GM23338 (cell line): ENCODE measurements at regions not wholly inside any gene's neighbourhood (a gene's known extent, or its start where the extent isn't known, plus 50 kb on each side); places are given as distances from the start of the nearest gene placed in this dataset.

Experiments
- ATAC-seq: fragments of 200-7000 bp; cut with Tn5 transposase; 3 replicates; pipeline ENCODE4 v1.9.1; 2020
- DNase-seq: peaks from one replicate; pipeline ENCODE4 v3.0.0-alpha.2; 2015; ENCODE audit warnings: low spot score
- H2AFZ ChIP-seq: fragments of 200-600 bp; sonication (generic); 2 replicates; pipeline ENCODE4 v1.8.0; 2016; ENCODE audit warnings: antibody characterized with exemption, mild to moderate bottlenecking, moderate library complexity
- H3F3A ChIP-seq: fragments of 200-600 bp; sonication (generic); replicated peaks from 2 replicates; pipeline ENCODE4 v1.8.0; 2017; ENCODE audit warnings: antibody characterized with exemption, mixed run types, low read depth
- H3K27ac ChIP-seq: fragments of 200-600 bp; sonication (generic); 2 replicates; pipeline ENCODE4 v1.6.1; 2016; ENCODE audit warnings: low read depth
- H3K27me3 ChIP-seq: fragments of 200-600 bp; sonication (generic); 2 replicates; pipeline ENCODE4 v1.8.0; 2016; ENCODE audit warnings: mild to moderate bottlenecking, mixed run types, moderate library complexity; ENCODE audit not compliant: insufficient read depth
- H3K36me3 ChIP-seq: fragments of 200-600 bp; sonication (generic); 2 replicates; pipeline ENCODE4 v1.8.0; 2016; ENCODE audit warnings: mild to moderate bottlenecking; ENCODE audit not compliant: insufficient read depth
- H3K4me1 ChIP-seq: fragments of 200-600 bp; sonication (generic); 2 replicates; pipeline ENCODE4 v1.8.0; 2016; ENCODE audit warnings: mild to moderate bottlenecking, moderate library complexity; ENCODE audit not compliant: insufficient read depth
- H3K4me2 ChIP-seq: fragments of 200-600 bp; sonication (generic); 2 replicates; pipeline ENCODE4 v1.7.1; 2017; ENCODE audit warnings: mixed run types
- H3K4me3 ChIP-seq: fragments of 200-600 bp; sonication (generic); 2 replicates; pipeline ENCODE4 v1.6.1; 2016; ENCODE audit warnings: mixed run types
- H3K79me2 ChIP-seq: fragments of 200-600 bp; sonication (generic); replicated peaks from 2 replicates; pipeline ENCODE4 v1.8.0; 2017; ENCODE audit warnings: mild to moderate bottlenecking; ENCODE audit not compliant: insufficient read depth
- H3K9me2 ChIP-seq: fragments of 200-600 bp; sonication (generic); 2 replicates; pipeline ENCODE4 v1.8.0; 2017; ENCODE audit not compliant: insufficient read depth
- H4K20me1 ChIP-seq: fragments of 200-600 bp; sonication (generic); replicated peaks from 2 replicates; pipeline ENCODE4 v1.8.0; 2017; ENCODE audit warnings: mild to moderate bottlenecking; ENCODE audit not compliant: insufficient read depth
- H3K27ac Mint-ChIP-seq: 2 replicates; pipeline ENCODE4 v1.8.0; 2020; ENCODE audit warnings: inconsistent platforms, mild to moderate bottlenecking, moderate library complexity, mixed read lengths
- H3K27me3 Mint-ChIP-seq: 3 replicates; pipeline ENCODE4 v1.8.0; 2022; ENCODE audit warnings: low read depth, mild to moderate bottlenecking, moderate library complexity, mixed read lengths, inconsistent platforms; ENCODE audit not compliant: insufficient read depth, poor library complexity
- H3K36me3 Mint-ChIP-seq: 3 replicates; pipeline ENCODE4 v1.8.0; 2021; ENCODE audit warnings: low read depth, mild to moderate bottlenecking, inconsistent platforms, moderate library complexity, mixed read lengths
- H3K4me1 Mint-ChIP-seq: 3 replicates; pipeline ENCODE4 v1.8.0; 2020; ENCODE audit warnings: mild to moderate bottlenecking, inconsistent platforms, mixed read lengths
- H3K4me3 Mint-ChIP-seq: 3 replicates; pipeline ENCODE4 v1.8.0; 2021; ENCODE audit warnings: moderate library complexity, mild to moderate bottlenecking, inconsistent platforms, mixed read lengths
- H3K9me3 Mint-ChIP-seq: 3 replicates; pipeline ENCODE4 v1.8.0; 2020; ENCODE audit warnings: moderate library complexity, mild to moderate bottlenecking, inconsistent platforms, mixed read lengths
- CREB1 ChIP-seq: fragments of 250-450 bp; sonication (Bioruptor Pico); IDR thresholded peaks from 2 replicates; pipeline ENCODE4 v1.5.0; 2020; ENCODE audit warnings: low read depth, mild to moderate bottlenecking, moderate library complexity
- CTCF ChIP-seq, 2 experiments: fragments of 200-600 bp in 1 of 2; sonication (generic) in 1 of 2; conservative IDR thresholded peaks; 2 replicates each; pipeline versions ENCODE4 v1.5.1 to v1.6.1; 2016 to 2017; ENCODE audit warnings: antibody characterized with exemption in 2 of 2, low read depth in 2 of 2, mild to moderate bottlenecking in 2 of 2, moderate library complexity in 1 of 2
- ETS1 ChIP-seq: IDR thresholded peaks from 2 replicates; pipeline ENCODE4 v1.6.1; 2016; ENCODE audit warnings: antibody characterized with exemption
- EZH2 ChIP-seq: fragments of 200-600 bp; sonication (generic); IDR thresholded peaks from one replicate; pipeline ENCODE4 v1.8.0; 2017; ENCODE audit warnings: antibody characterized with exemption, mild to moderate bottlenecking, low read depth; ENCODE audit not compliant: unreplicated experiment
- EZH2phosphoT487 ChIP-seq: fragments of 200-600 bp; sonication (generic); IDR thresholded peaks from one replicate; pipeline ENCODE4 v1.8.1; 2018; ENCODE audit warnings: antibody characterized with exemption; ENCODE audit not compliant: unreplicated experiment
- JUNB ChIP-seq: IDR thresholded peaks from one replicate; pipeline ENCODE4 v1.6.1; 2016; ENCODE audit warnings: antibody characterized with exemption; ENCODE audit not compliant: unreplicated experiment
- NANOG ChIP-seq: IDR thresholded peaks from 2 replicates; pipeline ENCODE4 v1.6.1; 2016; ENCODE audit warnings: antibody characterized with exemption, borderline replicate concordance
- POLR2AphosphoS5 ChIP-seq: IDR thresholded peaks from 2 replicates; pipeline ENCODE4 v1.6.1; 2016; ENCODE audit warnings: antibody characterized with exemption, low read depth
- REST ChIP-seq: IDR thresholded peaks from one replicate; pipeline ENCODE4 v1.6.1; 2018; ENCODE audit warnings: antibody characterized with exemption; ENCODE audit not compliant: unreplicated experiment
- STAT1 ChIP-seq: IDR thresholded peaks from one replicate; pipeline ENCODE4 v1.6.1; 2016; ENCODE audit warnings: antibody characterized with exemption; ENCODE audit not compliant: unreplicated experiment
- ZNF114 ChIP-seq: fragments of 250-450 bp; sonication (Bioruptor Pico); IDR thresholded peaks from 2 replicates; pipeline ENCODE4 v1.5.0; 2020; ENCODE audit warnings: mild to moderate bottlenecking, moderate library complexity
- ZNF331 ChIP-seq: fragments of 250-450 bp; sonication (Bioruptor Pico); IDR thresholded peaks from 2 replicates; pipeline ENCODE4 v1.5.0; 2020; ENCODE audit warnings: low read depth, mild to moderate bottlenecking, moderate library complexity
- ZNF462 ChIP-seq: fragments of 250-450 bp; sonication (Bioruptor Pico); IDR thresholded peaks from 2 replicates; pipeline ENCODE4 v1.5.0; 2020; ENCODE audit warnings: mild to moderate bottlenecking, moderate library complexity

GRCh38 chr3:167919590-167919989, 176.1 kb downstream of the GOLIM4 start:
- H4K20me1 ChIP-seq: no peaks in the 10 kb centered on the region
- no peak for ATAC-seq
- H3K4me3 ChIP-seq: no peak overlapping the region
- H3F3A ChIP-seq: no peaks in the 10 kb centered on the region
- no peak overlapping the region for H3K27ac ChIP-seq
- peaks cover 1% of the 10 kb centered on the region for H3K27me3 Mint-ChIP-seq
- peaks cover 17% of the 10 kb centered on the region; the same call in 2 of the 3 replicates for H3K4me1 Mint-ChIP-seq
- H3K4me2 ChIP-seq: no peak overlapping the region
- H3K27me3 ChIP-seq: no peaks in the 10 kb centered on the region
- H3K36me3 ChIP-seq: no peaks in the 10 kb centered on the region
- H2AFZ ChIP-seq: peak overlapping the region; percentile 40; the same call in 1 of the 2 replicates
- H3K4me1 ChIP-seq: no peaks in the 10 kb centered on the region; the same call in 1 of the 2 replicates
- no peaks in the 10 kb centered on the region; the same call in 2 of the 3 replicates for H3K9me3 Mint-ChIP-seq
- no peak overlapping the region for H3K27ac Mint-ChIP-seq
- H3K9me2 ChIP-seq: peaks cover 3% of the 10 kb centered on the region; the same call in 1 of the 2 replicates
- no peak for DNase-seq
- TF ChIP-seq JUNB: no peak
- no peak for TF ChIP-seq ZNF114 (CRISPR knock-in tag)
- no peak for TF ChIP-seq REST
- no peak for TF ChIP-seq ETS1
- TF ChIP-seq STAT1: no peak
- no peak for TF ChIP-seq ZNF462 (CRISPR knock-in tag)
- TF ChIP-seq EZH2phosphoT487: no peak
- no peak for TF ChIP-seq NANOG
- TF ChIP-seq EZH2: no peak
- TF ChIP-seq CTCF (conservative IDR thresholded peaks at IDR 0.05; ENCODE audit: low read depth in 2 of 2): no peak
- TF ChIP-seq CREB1: no peak
- TF ChIP-seq POLR2AphosphoS5: no peak
- TF ChIP-seq ZNF331 (CRISPR knock-in tag): no peak
- no peak overlapping the region for H3K4me3 Mint-ChIP-seq
- no peaks in the 10 kb centered on the region for H3K79me2 ChIP-seq
- H3K36me3 Mint-ChIP-seq: no peaks in the 10 kb centered on the region
